ENCODE measurements at regions not wholly inside any gene's neighbourhood (a gene's known extent, or its start where the extent isn't known, plus 50 kb on each side); places are given as distances from the start of the nearest gene placed in this dataset.

GRCh38 chr2:116148361-116148760 lies 1666.1 kb upstream of the DDX18 start:
- no peak for TF ChIP-seq CTCF (IDR thresholded peaks at IDR 0.05)
- no peak for TF ChIP-seq POLR2A (IDR thresholded peaks at IDR 0.05)

Measured in body of pancreas (tissue), 4 donors.